Calu3 (cell line): ENCODE measurements at regions not wholly inside any gene's neighbourhood (a gene's known extent, or its start where the extent isn't known, plus 50 kb on each side); places are given as distances from the start of the nearest gene placed in this dataset.

Source experiments
- BruUV-seq: library from RNA; stranded (reverse); fragments of 400-500 nt; replicated peaks from 2 replicates; lab custom pipeline; 2021; lab: Mats Ljungman, UMichigan
- CTCF ChIA-PET: fragments of 300-600 bp; sonication (Branson Sonifier 250); formaldehyde crosslinking; loops from one replicate; lab custom pipeline; 2022; ENCODE audit warnings: antibody characterized with exemption; lab: Charles Lee
- DNase-seq: peaks from one replicate; pipeline ENCODE4 v3.0.0; 2022
- H3K27ac Mint-ChIP-seq: one replicate; pipeline ENCODE4 v1.8.0; 2022; ENCODE audit warnings: mixed read lengths; ENCODE audit not compliant: unreplicated experiment
- H3K27me3 Mint-ChIP-seq: one replicate; pipeline ENCODE4 v1.8.0; 2022; ENCODE audit warnings: mixed read lengths; ENCODE audit not compliant: unreplicated experiment
- H3K36me3 Mint-ChIP-seq: one replicate; pipeline ENCODE4 v1.8.0; 2022; ENCODE audit warnings: mild to moderate bottlenecking, moderate library complexity, mixed read lengths; ENCODE audit not compliant: insufficient read depth, unreplicated experiment
- H3K4me1 Mint-ChIP-seq: one replicate; pipeline ENCODE4 v1.8.0; 2022; ENCODE audit warnings: mild to moderate bottlenecking, low read depth, mixed read lengths; ENCODE audit not compliant: unreplicated experiment
- H3K4me3 Mint-ChIP-seq: one replicate; pipeline ENCODE4 v1.8.0; 2022; ENCODE audit warnings: mild to moderate bottlenecking, low read depth, moderate library complexity, mixed read lengths; ENCODE audit not compliant: unreplicated experiment
- H3K9me3 Mint-ChIP-seq: one replicate; pipeline ENCODE4 v1.8.0; 2022; ENCODE audit warnings: low read depth, mixed read lengths; ENCODE audit not compliant: unreplicated experiment
- intact Hi-C: fragments of 100-400 bp; cut with micrococcal nuclease; formaldehyde crosslinking; loops from one replicate; pipeline ENCODE4 v1.10.0; 2022; ENCODE audit not compliant: unreplicated experiment
- TF ChIP-seq, protein P1 (sequence below): fragments of 200-600 bp; IDR thresholded peaks from one replicate; pipeline ENCODE4 v1.8.0; 2022; ENCODE audit warnings: antibody characterized with exemption; ENCODE audit not compliant: unreplicated experiment

DNA sequence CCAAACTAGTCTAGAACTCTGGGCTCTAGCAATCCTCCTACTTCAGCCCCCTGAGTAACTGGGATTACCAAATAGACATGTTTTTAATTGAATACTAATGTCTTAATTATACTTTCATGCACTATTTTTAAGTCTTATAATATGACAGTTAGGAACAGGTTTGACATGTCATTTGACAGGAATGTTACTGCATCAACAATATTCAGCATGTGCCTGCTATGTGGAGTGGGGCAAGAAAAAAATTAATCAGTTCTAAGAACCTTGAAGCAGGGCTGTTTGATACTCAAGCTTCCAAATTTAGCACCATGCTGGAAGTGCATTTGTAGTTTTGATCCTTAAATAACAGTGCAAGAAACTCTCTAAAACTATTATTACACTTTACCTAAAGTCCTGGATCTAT is 265.3 kb downstream of the MZT1 start:
- H3K4me1 Mint-ChIP-seq, result no peaks in the 10 kb centered on the region
- no peak overlapping the region for H3K4me3 Mint-ChIP-seq
- no peaks in the 10 kb centered on the region for H3K36me3 Mint-ChIP-seq
- BruUV-seq, result no TSS peak
- no peaks in the 10 kb centered on the region for H3K27me3 Mint-ChIP-seq
- TF ChIP-seq, protein P1, sequence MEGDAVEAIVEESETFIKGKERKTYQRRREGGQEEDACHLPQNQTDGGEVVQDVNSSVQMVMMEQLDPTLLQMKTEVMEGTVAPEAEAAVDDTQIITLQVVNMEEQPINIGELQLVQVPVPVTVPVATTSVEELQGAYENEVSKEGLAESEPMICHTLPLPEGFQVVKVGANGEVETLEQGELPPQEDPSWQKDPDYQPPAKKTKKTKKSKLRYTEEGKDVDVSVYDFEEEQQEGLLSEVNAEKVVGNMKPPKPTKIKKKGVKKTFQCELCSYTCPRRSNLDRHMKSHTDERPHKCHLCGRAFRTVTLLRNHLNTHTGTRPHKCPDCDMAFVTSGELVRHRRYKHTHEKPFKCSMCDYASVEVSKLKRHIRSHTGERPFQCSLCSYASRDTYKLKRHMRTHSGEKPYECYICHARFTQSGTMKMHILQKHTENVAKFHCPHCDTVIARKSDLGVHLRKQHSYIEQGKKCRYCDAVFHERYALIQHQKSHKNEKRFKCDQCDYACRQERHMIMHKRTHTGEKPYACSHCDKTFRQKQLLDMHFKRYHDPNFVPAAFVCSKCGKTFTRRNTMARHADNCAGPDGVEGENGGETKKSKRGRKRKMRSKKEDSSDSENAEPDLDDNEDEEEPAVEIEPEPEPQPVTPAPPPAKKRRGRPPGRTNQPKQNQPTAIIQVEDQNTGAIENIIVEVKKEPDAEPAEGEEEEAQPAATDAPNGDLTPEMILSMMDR, result no peak
- CTCF ChIA-PET, result no interaction called here
- no peak for DNase-seq
- intact Hi-C loops, result no loop called here
- peaks cover 2% of the 10 kb centered on the region for H3K9me3 Mint-ChIP-seq
- no peak overlapping the region for H3K27ac Mint-ChIP-seq

DNA sequence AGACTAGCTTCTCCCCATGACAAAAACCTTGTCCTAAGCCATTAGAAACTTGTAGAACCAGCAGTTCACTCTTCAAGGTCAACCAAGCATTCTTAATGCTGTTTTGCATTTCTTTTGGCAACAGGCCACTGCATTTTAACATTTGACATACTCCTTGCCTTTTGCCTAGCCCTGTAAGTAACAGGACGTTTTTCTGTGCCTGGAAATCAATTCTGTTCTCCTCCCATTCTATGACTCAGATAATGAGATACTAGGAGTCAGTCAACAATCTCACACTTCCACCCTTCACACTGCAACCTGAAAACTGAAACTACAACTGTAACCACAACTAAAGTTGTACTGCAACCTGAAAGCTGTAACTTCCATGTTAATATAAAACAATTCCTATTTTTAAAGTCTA is 268.7 kb downstream of the MZT1 start:
- TF ChIP-seq, protein P1, result no peak
- H3K9me3 Mint-ChIP-seq, result peaks cover 2% of the 10 kb centered on the region
- H3K27me3 Mint-ChIP-seq, result no peaks in the 10 kb centered on the region
- CTCF ChIA-PET, result no interaction called here
- intact Hi-C loops, result no loop called here
- H3K27ac Mint-ChIP-seq, result no peak overlapping the region
- no peaks in the 10 kb centered on the region for H3K4me1 Mint-ChIP-seq
- no peak overlapping the region for H3K4me3 Mint-ChIP-seq
- BruUV-seq, result no TSS peak
- H3K36me3 Mint-ChIP-seq, result no peaks in the 10 kb centered on the region
- peak; percentile 1 for DNase-seq

DNA sequence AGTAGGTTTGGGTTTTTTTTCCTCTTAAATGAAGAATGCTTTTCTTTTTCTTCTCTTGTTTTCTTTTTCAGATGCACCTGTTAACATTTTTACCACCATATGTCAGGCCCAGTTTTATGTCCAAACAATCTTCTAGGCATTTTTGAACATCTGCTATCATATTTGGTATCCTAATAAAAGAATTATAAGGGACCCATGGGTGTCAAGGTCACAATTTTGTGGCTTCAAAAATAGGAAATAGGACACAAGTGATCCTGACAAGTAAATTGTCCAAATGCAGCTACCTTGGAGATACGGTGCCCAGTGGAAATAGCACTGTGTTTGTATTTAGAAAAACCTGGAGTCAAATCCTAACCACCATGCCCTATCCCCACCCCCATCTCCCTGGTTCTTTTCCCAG is 270.3 kb downstream of the MZT1 start:
- intact Hi-C loops, result no loop called here

DNA sequence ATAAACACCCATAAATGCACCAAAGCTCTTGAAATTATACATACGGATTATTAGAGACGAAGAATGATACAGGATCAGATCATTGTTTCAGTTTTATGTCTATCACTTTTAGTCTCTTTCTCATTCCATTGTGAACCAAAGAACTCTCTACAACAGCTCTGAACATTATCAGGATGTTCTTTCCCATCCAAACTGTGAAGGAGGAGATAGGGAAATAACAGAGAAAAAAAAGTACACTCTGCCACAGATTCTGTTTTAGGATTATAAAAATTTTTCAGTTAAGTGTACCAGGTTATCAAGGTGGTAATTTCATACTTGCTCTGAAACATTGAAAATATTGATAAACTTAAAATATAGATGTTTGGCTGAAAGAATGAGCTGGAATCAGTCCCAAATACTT is 270.9 kb downstream of the MZT1 start:
- Mint-ChIP-seq H3K36me3 (no peaks in the 10 kb centered on the region), H3K27ac (no peak overlapping the region), H3K4me3 (no peak overlapping the region), H3K27me3 (no peaks in the 10 kb centered on the region), H3K9me3 (peaks cover 2% of the 10 kb centered on the region), H3K4me1 (no peaks in the 10 kb centered on the region)
- no TSS peak for BruUV-seq
- DNase-seq, result no peak
- intact Hi-C loops, result no loop called here
- CTCF ChIA-PET, result no interaction called here
- TF ChIP-seq, protein P1, result no peak

More for the DNA sequence above, 270.3 kb downstream of the MZT1 start:
- Mint-ChIP-seq H3K9me3 (peaks cover 2% of the 10 kb centered on the region), H3K27ac (no peak overlapping the region), H3K36me3 (no peaks in the 10 kb centered on the region), H3K4me3 (no peak overlapping the region), H3K4me1 (no peaks in the 10 kb centered on the region), H3K27me3 (no peaks in the 10 kb centered on the region)
- CTCF ChIA-PET, result no interaction called here
- BruUV-seq, result no TSS peak
- DNase-seq, result no peak
- TF ChIP-seq, protein P1, result no peak
